Progenitor cell of endocrine pancreas (in vitro differentiated cells): ENCODE measurements at regions not wholly inside any gene's neighbourhood (a gene's known extent, or its start where the extent isn't known, plus 50 kb on each side); places are given as distances from the start of the nearest gene placed in this dataset.

Source experiments
- DNase-seq: peaks from one replicate; pipeline ENCODE4 v3.0.0; 2021; ENCODE audit warnings: low spot score; ENCODE audit not compliant: unreplicated experiment
- H3K27ac Mint-ChIP-seq: 2 replicates; pipeline ENCODE4 v1.8.0; 2021; ENCODE audit warnings: mild to moderate bottlenecking, moderate library complexity, mixed read lengths
- H3K27me3 Mint-ChIP-seq: 2 replicates; pipeline ENCODE4 v1.8.0; 2021; ENCODE audit warnings: mixed read lengths
- H3K36me3 Mint-ChIP-seq: 2 replicates; pipeline ENCODE4 v1.8.0; 2022; ENCODE audit warnings: mixed read lengths; ENCODE audit not compliant: insufficient read depth
- H3K4me1 Mint-ChIP-seq: 2 replicates; pipeline ENCODE4 v1.8.0; 2021; ENCODE audit warnings: low read depth, mixed read lengths
- H3K4me3 Mint-ChIP-seq: 2 replicates; pipeline ENCODE4 v1.8.0; 2021; ENCODE audit warnings: low read depth, mild to moderate bottlenecking, moderate library complexity, mixed read lengths
- H3K9me3 Mint-ChIP-seq: 2 replicates; pipeline ENCODE4 v1.8.0; 2021; ENCODE audit warnings: low read depth, mixed read lengths
- CTCF ChIP-seq: fragments of 200-600 bp; sonication (generic); IDR thresholded peaks from one replicate; pipeline ENCODE4 v1.5.0; 2021; ENCODE audit warnings: antibody characterized with exemption, mild to moderate bottlenecking; ENCODE audit not compliant: unreplicated experiment

- H3K4me3 Mint-ChIP-seq: no peak overlapping the region
- no peaks in the 10 kb centered on the region for H3K27me3 Mint-ChIP-seq
- peaks cover 7% of the 10 kb centered on the region for H3K4me1 Mint-ChIP-seq
Observed at GRCh38 chr13:89920461-89920860, 1427.0 kb upstream of the MIR17HG start.

GRCh38 chr13:89923052-89923451 is 1424.4 kb upstream of the MIR17HG start:
- DNase-seq: no peak
- Mint-ChIP-seq H3K27me3 (no peaks in the 10 kb centered on the region), H3K27ac (no peak overlapping the region), H3K4me1 (peaks cover 7% of the 10 kb centered on the region), H3K36me3 (no peaks in the 10 kb centered on the region), H3K4me3 (no peak overlapping the region), H3K9me3 (no peaks in the 10 kb centered on the region)
- no peak for TF ChIP-seq CTCF

More at GRCh38 chr13:89920461-89920860, 1427.0 kb upstream of the MIR17HG start:
- H3K9me3 Mint-ChIP-seq: no peaks in the 10 kb centered on the region
- H3K36me3 Mint-ChIP-seq: no peaks in the 10 kb centered on the region
- no peak for DNase-seq
- TF ChIP-seq CTCF: no peak
- H3K27ac Mint-ChIP-seq: no peak overlapping the region

GRCh38 chr13:89923736-89924135 is 1423.8 kb upstream of the MIR17HG start:
- H3K4me1 Mint-ChIP-seq: peaks cover 7% of the 10 kb centered on the region
- H3K27ac Mint-ChIP-seq: no peak overlapping the region
- no peak for TF ChIP-seq CTCF
- H3K9me3 Mint-ChIP-seq: no peaks in the 10 kb centered on the region
- no peaks in the 10 kb centered on the region for H3K36me3 Mint-ChIP-seq
- no peaks in the 10 kb centered on the region for H3K27me3 Mint-ChIP-seq
- H3K4me3 Mint-ChIP-seq: no peak overlapping the region
- DNase-seq: no peak

- peaks cover 4% of the 10 kb centered on the region for H3K4me1 Mint-ChIP-seq
- no peak for DNase-seq
- no peaks in the 10 kb centered on the region for H3K36me3 Mint-ChIP-seq
Observed at GRCh38 chr13:89925107-89925506, 1422.4 kb upstream of the MIR17HG start.

GRCh38 chr13:89930861-89931260 is 1416.6 kb upstream of the MIR17HG start:
- Mint-ChIP-seq H3K36me3 (no peaks in the 10 kb centered on the region), H3K4me3 (no peak overlapping the region), H3K4me1 (peaks cover 9% of the 10 kb centered on the region), H3K27me3 (no peaks in the 10 kb centered on the region), H3K27ac (no peak overlapping the region), H3K9me3 (peaks cover 3% of the 10 kb centered on the region)
- no peak for TF ChIP-seq CTCF
- DNase-seq: no peak

More at GRCh38 chr13:89925107-89925506, 1422.4 kb upstream of the MIR17HG start:
- H3K4me3 Mint-ChIP-seq: no peak overlapping the region
- no peaks in the 10 kb centered on the region for H3K27me3 Mint-ChIP-seq
- no peak overlapping the region for H3K27ac Mint-ChIP-seq
- TF ChIP-seq CTCF: peak; percentile 64
- no peaks in the 10 kb centered on the region for H3K9me3 Mint-ChIP-seq
